GM19023 (cell line): ENCODE measurements at regions not wholly inside any gene's neighbourhood (a gene's known extent, or its start where the extent isn't known, plus 50 kb on each side); places are given as distances from the start of the nearest gene placed in this dataset.

Experiments used
- ATAC-seq: cut with Tn5 transposase; IDR thresholded peaks from one replicate; pipeline ENCODE4 v1.9.1; 2021; ENCODE audit warnings: mild to moderate bottlenecking, moderate library complexity; ENCODE audit not compliant: unreplicated experiment

- no peak for ATAC-seq
Measured at GRCh38 chr14:38138473-38139138, 69.1 kb upstream of the SSTR1 start.

- ATAC-seq: no peak
Measured at GRCh38 chr14:38139926-38140325, 67.8 kb upstream of the SSTR1 start.

GRCh38 chr14:38143170-38143569 lies 64.5 kb upstream of the SSTR1 start:
- no peak for ATAC-seq

GRCh38 chr14:38143659-38144505 lies 63.8 kb upstream of the SSTR1 start:
- ATAC-seq: no peak

- ATAC-seq: no peak
Measured at GRCh38 chr14:38145142-38145541, 62.6 kb upstream of the SSTR1 start.

GRCh38 chr14:38150075-38150474 lies 57.6 kb upstream of the SSTR1 start:
- no peak for ATAC-seq
